Ovary (tissue), 7 donors: ENCODE measurements at regions not wholly inside any gene's neighbourhood (a gene's known extent, or its start where the extent isn't known, plus 50 kb on each side); places are given as distances from the start of the nearest gene placed in this dataset.

Source experiments
- DNase-seq, 5 donors: peaks; one replicate each; pipeline ENCODE4 v3.0.0-alpha.2; 2019 to 2020
- H3K27ac ChIP-seq, 2 donors: fragments of 200-600 bp; one replicate each; pipeline versions ENCODE4 v1.5.1 to v1.8.0; 2019 to 2022
- H3K27me3 ChIP-seq: fragments of 200-600 bp; one replicate; pipeline ENCODE4 v1.8.0; 2022
- H3K36me3 ChIP-seq: fragments of 200-600 bp; sonication (generic); one replicate; pipeline ENCODE4 v1.5.1; 2019
- H3K4me1 ChIP-seq: one replicate; pipeline ENCODE4 v1.8.1; 2013; ENCODE audit warnings: mild to moderate bottlenecking, moderate library complexity; ENCODE audit not compliant: insufficient read depth
- H3K4me3 ChIP-seq: fragments of 200-600 bp; sonication (generic); one replicate; pipeline ENCODE4 v1.5.1; 2017
- H3K9me3 ChIP-seq, 2 donors: fragments of 200-600 bp in 1 of 2; sonication (generic) in 1 of 2; one replicate each; pipeline versions ENCODE4 v1.5.1 to v1.8.1; 2013 to 2019; ENCODE audit warnings: mild to moderate bottlenecking in 1 of 2, moderate library complexity in 1 of 2
- EP300 ChIP-seq: sonication (generic); formaldehyde crosslinking; IDR thresholded peaks from one replicate; pipeline ENCODE4 v1.6.1; 2017; ENCODE audit warnings: antibody characterized with exemption
- POLR2A ChIP-seq: fragments of 450-650 bp; IDR thresholded peaks from one replicate; pipeline ENCODE4 v1.6.1; 2017; ENCODE audit warnings: antibody characterized with exemption, mild to moderate bottlenecking, moderate library complexity
- WGBS, 3 donors: extraction: QIAGEN DNeasy Blood & Tissue Kit in 1 of 3; methylation state at CpG; one replicate each; pipeline versions ENCODE4 v1.1.5 to v1.1.7; 2013 to 2017; 5-methylcytosine and 5-hydroxymethylcytosine counted together
- intact Hi-C, 4 donors: fragments of 100-400 bp; cut with DNase I; formaldehyde crosslinking; loops; one replicate each; pipeline versions ENCODE4 v1.11.0 to v1.15.1; 2022 to 2023
- TF ChIP-seq, protein P1 (sequence below), 3 donors: fragments of 450-650 bp in 2 of 3; fragments of 200-600 bp in 1 of 3; IDR thresholded peaks; one replicate each; pipeline versions ENCODE4 v1.5.1 to v1.8.0; 2016 to 2022; ENCODE audit warnings: antibody characterized with exemption in 3 of 3, mild to moderate bottlenecking in 1 of 3
- donor health status: DM: no; HTN: no; CAD: no; lungs with moderate emphysema.
- donor health status: DM: no; HTN: no; CAD: no.
- donor health status: Bipolar disorder and iron deficiency.
- donor health status: DM: no; HTN: no; CAD: no.
- donor health status: DM: yes; HTN: yes; CAD: no.

DNA sequence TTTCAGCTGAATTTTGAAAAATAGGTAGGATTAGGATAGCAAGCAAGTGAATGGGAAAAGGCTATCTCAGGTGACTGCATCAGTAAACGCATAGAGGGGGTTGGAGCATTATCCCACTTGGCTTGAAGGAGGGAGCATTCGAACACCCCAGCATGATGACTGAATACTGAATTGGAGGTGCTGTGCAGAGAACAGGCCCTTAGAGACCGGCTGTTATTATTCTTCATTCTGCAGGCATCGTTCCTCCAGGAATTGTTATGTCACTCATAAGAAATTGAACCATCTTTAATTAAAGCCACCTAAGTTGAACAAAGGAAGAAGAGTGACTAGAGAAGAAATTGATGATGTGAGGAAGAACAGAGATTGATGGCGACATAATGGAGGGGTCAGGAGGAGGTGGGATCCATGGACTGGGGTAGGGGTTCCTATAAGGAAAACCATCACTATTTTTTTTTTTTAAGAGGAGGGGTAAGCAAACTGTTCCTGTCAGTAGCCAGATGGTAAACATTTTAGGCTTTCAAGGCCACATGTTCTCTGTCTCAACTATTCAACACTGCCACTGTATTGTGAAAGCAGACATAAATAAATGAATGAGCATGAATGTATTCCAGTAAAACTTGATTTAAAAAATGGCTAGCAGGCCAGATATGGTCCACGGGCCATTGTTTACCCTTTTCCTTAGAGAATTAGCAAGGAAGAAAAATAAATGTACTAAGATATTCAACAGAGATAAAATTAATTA is 264.7 kb upstream of the TAC1 start:
- WGBS, 3 donors: 44 to 47% (median 45%) methylated on average over 6 of the region's 6 CpGs
- no peaks in the 10 kb centered on the region for H3K27me3 ChIP-seq
- H3K27ac ChIP-seq: no peak overlapping the region
- no peaks in the 10 kb centered on the region for H3K9me3 ChIP-seq
- no peak overlapping the region for H3K4me3 ChIP-seq
- no peak for DNase-seq
- no peaks in the 10 kb centered on the region for H3K4me1 ChIP-seq
- no peaks in the 10 kb centered on the region for H3K36me3 ChIP-seq
- TF ChIP-seq, protein P1, sequence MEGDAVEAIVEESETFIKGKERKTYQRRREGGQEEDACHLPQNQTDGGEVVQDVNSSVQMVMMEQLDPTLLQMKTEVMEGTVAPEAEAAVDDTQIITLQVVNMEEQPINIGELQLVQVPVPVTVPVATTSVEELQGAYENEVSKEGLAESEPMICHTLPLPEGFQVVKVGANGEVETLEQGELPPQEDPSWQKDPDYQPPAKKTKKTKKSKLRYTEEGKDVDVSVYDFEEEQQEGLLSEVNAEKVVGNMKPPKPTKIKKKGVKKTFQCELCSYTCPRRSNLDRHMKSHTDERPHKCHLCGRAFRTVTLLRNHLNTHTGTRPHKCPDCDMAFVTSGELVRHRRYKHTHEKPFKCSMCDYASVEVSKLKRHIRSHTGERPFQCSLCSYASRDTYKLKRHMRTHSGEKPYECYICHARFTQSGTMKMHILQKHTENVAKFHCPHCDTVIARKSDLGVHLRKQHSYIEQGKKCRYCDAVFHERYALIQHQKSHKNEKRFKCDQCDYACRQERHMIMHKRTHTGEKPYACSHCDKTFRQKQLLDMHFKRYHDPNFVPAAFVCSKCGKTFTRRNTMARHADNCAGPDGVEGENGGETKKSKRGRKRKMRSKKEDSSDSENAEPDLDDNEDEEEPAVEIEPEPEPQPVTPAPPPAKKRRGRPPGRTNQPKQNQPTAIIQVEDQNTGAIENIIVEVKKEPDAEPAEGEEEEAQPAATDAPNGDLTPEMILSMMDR (IDR thresholded peaks at IDR 0.05): no peak
- no peak for TF ChIP-seq EP300
- no peak for TF ChIP-seq POLR2A
- intact Hi-C loops: no loop called here

DNA sequence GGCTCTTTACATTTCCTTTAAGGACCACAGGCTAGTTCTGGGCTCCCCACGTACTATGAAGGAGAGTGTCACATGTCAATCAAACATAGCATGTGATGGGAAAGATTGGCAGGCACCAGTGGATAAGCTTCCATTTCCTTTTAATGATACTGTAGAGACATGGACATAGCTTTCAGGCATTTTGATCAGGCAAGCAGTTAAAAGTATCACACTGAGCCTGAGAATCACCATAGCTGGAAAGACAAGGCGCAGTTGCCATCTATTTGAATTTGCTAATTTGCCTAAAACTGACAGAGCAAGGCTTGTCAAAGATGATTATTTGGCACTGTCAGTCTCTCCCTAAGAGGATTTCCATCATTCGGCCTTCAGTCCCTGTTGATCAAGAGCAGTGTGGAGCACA is 263.4 kb upstream of the TAC1 start:
- H3K36me3 ChIP-seq: no peaks in the 10 kb centered on the region
- H3K27me3 ChIP-seq: no peaks in the 10 kb centered on the region
- no peak overlapping the region for H3K27ac ChIP-seq
- DNase-seq: no peak
- WGBS, 3 donors: 84 to 93% (median 93%) methylated on average over 3 of the region's 3 CpGs
- intact Hi-C loops: no loop called here
- H3K4me1 ChIP-seq: no peaks in the 10 kb centered on the region
- H3K4me3 ChIP-seq: no peak overlapping the region
- no peak for TF ChIP-seq EP300
- no peaks in the 10 kb centered on the region for H3K9me3 ChIP-seq

DNA sequence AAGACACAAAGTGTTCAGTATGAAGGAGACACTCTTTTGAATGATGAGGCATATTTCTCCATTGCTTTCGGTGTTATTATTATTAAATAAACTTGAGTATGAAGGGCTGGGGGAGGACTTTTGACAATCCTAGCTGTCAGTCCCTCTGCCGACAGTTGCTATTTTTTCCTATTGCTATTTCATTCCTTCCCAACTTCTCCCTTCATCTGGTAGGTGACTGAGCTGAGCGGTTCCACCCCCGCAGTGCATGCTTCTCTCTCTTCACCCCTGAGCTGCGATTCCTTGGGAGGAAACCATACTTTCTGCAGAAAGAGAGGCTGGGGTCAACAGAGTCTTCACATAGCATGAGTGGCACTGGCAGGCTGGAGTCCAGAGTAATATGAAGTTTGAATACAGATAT is 261.2 kb upstream of the TAC1 start:
- DNase-seq: no peak
- WGBS, 3 donors: 74 to 79% (median 77%) methylated on average over 5 of the region's 5 CpGs
- H3K4me1 ChIP-seq: no peaks in the 10 kb centered on the region
- no peak overlapping the region for H3K27ac ChIP-seq
- H3K4me3 ChIP-seq: no peak overlapping the region
- H3K27me3 ChIP-seq: no peaks in the 10 kb centered on the region
- TF ChIP-seq EP300 (no peak), POLR2A (no peak)
- TF ChIP-seq, protein P1 (IDR thresholded peaks at IDR 0.05): no peak
- no peaks in the 10 kb centered on the region for H3K36me3 ChIP-seq
- H3K9me3 ChIP-seq: no peaks in the 10 kb centered on the region
- intact Hi-C loops: loop anchor here in 1 of 4 donors (1.0 kb wide), 1 partner anchor 33 kb away; no protein-coding TSS in a partner anchor

DNA sequence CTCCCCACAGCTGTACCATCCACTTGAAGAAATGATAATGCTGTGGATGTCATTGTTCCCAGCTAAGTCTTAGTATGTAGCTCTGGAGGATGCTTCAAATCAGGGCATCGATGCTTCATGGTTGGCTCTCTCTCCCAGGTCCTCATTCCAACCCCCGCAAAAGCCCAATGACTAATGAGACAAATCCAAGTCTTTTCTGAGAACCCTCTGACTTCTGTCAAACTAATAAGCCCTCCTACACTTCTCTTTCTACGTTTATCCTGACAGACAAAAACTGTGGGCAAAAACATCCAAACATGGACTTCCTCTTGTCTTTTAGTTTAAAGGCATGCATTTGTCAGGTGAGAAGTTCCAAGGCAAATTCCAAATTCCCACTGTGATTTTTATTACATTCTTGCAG is 260.4 kb upstream of the TAC1 start:
- Histone ChIP-seq H3K4me1 (no peaks in the 10 kb centered on the region), H3K4me3 (no peak overlapping the region), H3K27me3 (no peaks in the 10 kb centered on the region), H3K36me3 (no peaks in the 10 kb centered on the region), H3K9me3 (no peaks in the 10 kb centered on the region), H3K27ac (no peak overlapping the region)
- intact Hi-C loops: no loop called here
- TF ChIP-seq, protein P1 (IDR thresholded peaks at IDR 0.05): no peak
- TF ChIP-seq EP300: no peak
- no peak for TF ChIP-seq POLR2A
- no peak for DNase-seq
- WGBS, 3 donors: 8 to 16% (median 15%) methylated on average over 3 of the region's 3 CpGs

DNA sequence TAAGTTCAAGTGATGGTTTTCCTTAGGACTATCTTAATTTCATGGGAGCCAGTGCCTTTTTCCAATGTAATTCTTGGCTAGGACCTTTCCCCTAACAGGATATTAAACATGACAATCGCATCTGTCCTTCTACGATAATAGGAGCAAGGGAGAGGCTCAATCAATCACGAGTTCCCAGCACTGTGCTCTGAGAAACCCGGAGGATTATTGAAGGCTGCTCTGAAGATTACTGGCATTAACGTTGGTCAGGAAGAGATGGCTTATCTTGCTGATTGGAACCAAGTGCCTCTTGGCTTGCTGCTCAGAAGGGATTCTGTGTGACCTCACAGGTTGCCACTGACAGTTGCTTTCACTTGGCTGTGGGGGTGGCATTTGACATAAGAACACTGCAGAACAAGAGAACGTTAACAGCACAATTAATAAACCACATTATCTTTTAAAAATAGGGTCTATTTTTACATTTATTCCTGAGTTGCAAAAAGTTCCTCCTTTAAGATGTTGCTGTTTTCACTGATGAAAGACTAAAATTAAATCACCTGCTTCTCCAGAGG is 252.1 kb upstream of the TAC1 start:
- H3K27me3 ChIP-seq: no peaks in the 10 kb centered on the region
- H3K36me3 ChIP-seq: no peaks in the 10 kb centered on the region
- H3K27ac ChIP-seq: no peak overlapping the region
- 9 to 19% (median 15%) methylated on average over 6 of the region's 6 CpGs for WGBS, 3 donors
- no peak overlapping the region for H3K4me3 ChIP-seq
- no peaks in the 10 kb centered on the region for H3K4me1 ChIP-seq
- no peaks in the 10 kb centered on the region for H3K9me3 ChIP-seq
- no peak for DNase-seq
- TF ChIP-seq POLR2A (no peak), EP300 (no peak)
- TF ChIP-seq, protein P1 (IDR thresholded peaks at IDR 0.05): no peak
- intact Hi-C loops: no loop called here
